D721Med (cell line): ENCODE measurements at regions not wholly inside any gene's neighbourhood (a gene's known extent, or its start where the extent isn't known, plus 50 kb on each side); places are given as distances from the start of the nearest gene placed in this dataset.

Experiments
- DNase-seq: peaks from one replicate; pipeline ENCODE4 v3.0.0; 2011; ENCODE audit warnings: low spot score; ENCODE audit not compliant: insufficient read length
- FAIRE-seq: peaks from 2 replicates; lab custom pipeline; 2011; peaks lifted over from hg19 to GRCh38; lab: Jason Lieb, UNC
- TF ChIP-seq, protein P1 (sequence below): IDR thresholded peaks from 2 replicates; pipeline ENCODE4 v1.5.1; 2012; ENCODE audit warnings: mild to moderate bottlenecking, control low read depth; ENCODE audit not compliant: insufficient read depth; ENCODE audit errors: missing control alignments

DNA sequence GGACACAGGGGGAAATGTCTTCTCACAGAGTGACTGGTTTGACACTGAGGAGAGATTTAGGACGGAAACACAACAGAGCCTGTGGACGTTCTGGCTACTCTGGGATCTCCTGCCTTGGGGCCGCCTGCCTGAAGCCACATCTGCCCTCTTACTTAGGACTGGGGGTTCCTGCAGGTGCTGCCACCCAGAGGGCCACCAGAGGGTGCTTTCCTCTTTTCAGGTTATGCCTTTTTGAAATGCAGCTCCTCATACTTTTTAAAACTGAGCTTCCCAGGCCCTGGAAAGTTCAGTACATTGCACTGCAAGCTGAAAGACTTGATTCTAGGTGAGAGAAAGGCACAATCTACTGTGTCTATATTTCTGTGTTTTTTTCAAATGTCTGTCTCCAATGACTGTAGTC lies 92.2 kb upstream of the PGRMC2 start:
- no peak for FAIRE-seq
- TF ChIP-seq, protein P1, sequence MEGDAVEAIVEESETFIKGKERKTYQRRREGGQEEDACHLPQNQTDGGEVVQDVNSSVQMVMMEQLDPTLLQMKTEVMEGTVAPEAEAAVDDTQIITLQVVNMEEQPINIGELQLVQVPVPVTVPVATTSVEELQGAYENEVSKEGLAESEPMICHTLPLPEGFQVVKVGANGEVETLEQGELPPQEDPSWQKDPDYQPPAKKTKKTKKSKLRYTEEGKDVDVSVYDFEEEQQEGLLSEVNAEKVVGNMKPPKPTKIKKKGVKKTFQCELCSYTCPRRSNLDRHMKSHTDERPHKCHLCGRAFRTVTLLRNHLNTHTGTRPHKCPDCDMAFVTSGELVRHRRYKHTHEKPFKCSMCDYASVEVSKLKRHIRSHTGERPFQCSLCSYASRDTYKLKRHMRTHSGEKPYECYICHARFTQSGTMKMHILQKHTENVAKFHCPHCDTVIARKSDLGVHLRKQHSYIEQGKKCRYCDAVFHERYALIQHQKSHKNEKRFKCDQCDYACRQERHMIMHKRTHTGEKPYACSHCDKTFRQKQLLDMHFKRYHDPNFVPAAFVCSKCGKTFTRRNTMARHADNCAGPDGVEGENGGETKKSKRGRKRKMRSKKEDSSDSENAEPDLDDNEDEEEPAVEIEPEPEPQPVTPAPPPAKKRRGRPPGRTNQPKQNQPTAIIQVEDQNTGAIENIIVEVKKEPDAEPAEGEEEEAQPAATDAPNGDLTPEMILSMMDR = peak; percentile 25
- no peak for DNase-seq

DNA sequence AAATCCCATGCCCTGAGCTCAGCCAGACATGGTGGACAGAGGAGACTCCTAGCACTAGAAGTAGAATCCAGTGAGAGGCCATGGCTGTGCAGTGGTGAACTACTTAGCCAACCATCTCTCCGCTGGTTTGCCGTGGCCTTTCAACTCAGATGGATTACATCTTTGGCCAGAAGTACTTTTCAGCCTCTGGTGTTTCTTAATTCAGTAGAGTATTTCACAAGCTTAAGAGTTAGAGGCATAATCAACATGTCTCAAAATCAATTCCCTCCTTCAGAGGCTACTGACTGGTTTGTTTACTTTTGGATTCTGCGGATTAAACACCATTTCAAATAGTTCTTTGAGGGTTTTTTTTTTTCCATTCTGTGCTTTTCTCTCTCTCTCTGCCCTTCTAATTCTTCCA lies 91.1 kb upstream of the PGRMC2 start:
- TF ChIP-seq, protein P1 = no peak
- DNase-seq (no peak), FAIRE-seq (no peak)

DNA sequence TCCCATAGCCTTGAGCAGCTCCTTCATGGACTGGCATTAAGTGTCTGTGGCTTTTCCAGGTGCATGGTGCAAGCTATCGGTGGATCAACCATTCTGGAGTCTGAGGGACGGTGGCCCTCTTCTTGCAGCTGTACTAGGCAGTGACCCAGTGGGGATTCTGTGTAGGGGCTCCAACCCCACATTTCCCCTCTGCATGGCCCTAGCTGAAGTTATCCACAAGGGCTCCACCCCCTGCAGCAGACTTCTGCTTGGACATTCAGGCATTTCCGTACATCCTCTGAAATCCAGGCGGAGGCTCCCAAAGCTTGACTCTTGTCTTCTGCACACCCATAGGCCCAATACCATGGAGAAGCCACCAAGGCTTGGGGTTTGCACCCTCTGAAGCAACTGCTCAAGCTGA lies 89.3 kb upstream of the PGRMC2 start:
- DNase-seq = no peak
- FAIRE-seq = no peak
- TF ChIP-seq, protein P1 = no peak

DNA sequence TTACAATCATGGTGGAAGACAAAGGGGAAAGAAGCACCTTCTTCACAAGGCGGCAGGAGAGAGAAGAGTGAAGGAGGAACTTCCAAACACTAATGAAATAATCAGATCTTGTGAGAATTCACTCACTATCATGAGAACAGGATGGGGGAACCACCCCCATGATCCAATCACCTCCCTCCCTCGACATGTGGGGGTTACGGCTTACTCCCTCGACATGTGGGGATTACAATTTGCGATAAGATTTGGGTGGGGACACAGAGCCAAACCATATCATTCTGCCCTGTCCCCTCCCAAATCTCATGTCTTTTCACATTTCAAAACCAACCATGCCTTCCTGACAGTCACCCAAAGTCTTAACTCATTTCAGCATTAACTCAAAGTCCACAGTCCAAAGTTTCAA lies 88.7 kb upstream of the PGRMC2 start:
- TF ChIP-seq, protein P1 = no peak
- FAIRE-seq (no peak), DNase-seq (no peak)

DNA sequence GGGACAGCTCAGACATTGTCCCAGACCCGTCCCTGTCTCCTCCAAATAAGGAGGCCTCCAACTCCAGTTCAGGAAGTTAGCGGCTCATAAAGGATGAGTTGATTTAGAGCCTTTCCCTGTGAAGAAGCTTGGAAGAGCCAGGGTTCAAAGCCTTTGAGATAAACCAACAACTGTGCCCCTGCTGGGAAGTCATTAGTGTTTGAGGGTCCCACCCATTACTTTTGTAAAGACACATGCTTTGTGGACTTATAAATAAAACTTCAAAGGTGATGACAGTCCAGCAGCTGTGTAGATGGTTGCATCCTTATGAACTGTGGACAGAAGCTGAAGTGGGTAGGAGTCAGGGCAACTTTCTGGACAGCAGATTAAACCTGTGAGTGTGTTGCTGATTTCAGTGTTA lies 86.0 kb upstream of the PGRMC2 start:
- no peak for DNase-seq
- TF ChIP-seq, protein P1 = no peak
- no peak for FAIRE-seq

DNA sequence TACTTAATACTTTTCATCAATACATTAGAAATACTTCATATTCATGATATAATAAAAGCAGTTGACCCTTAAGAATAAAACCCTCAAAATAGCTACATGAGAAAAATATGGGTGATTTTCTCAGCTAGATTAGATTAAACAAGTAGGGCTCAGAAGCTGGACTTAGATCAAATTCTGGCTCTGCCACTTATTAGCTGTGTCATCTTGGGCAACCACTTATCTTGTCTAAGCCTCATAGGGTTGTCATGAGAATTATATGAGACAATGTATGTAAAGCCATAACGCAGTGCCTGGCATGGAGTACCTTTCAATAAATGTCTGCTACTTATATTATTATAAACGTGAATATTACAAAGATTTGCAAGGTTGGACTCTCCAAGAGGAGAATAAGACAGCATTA lies 84.3 kb upstream of the PGRMC2 start:
- no peak for DNase-seq
- no peak for FAIRE-seq
- TF ChIP-seq, protein P1 = no peak

DNA sequence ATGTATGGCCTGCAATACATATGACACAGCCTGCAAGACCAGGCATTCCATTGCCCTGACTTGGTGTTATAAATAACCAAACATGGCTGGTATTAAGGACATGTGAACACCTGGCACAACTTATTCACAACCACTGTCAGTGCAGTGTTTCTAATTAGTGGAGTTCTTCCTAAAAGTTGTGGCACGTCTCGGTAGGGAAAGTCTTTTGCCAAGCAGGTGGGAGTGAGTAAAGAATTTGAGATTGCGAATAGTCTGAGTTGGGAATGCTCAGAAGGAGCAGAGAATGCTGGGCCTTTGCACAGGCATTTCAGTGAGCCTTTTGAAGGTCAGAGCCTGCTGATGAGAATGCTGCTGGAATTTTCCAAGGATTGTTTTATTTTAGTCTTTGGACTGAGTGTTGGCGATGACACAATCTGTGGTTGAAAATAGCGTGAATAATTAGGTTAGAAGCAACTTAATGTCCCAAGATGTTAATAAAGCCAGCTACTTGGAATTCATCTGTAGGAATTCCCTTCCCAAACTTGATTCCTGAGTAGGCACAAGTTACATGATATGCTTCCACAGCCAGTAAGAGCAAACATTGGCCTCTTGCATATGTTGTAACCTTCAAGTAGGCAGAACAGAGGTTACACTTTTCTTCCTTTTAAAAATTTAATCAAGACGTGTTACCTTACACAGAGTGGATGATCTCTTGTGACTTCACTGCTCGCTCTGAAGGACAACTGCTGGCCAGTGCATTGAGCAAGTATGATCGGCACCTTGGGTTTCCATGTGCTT lies 83.6 kb upstream of the PGRMC2 start:
- FAIRE-seq = no peak

More for the DNA sequence above, 83.6 kb upstream of the PGRMC2 start:
- TF ChIP-seq, protein P1 = no peak
- DNase-seq = no peak
